ENCODE measurements at regions not wholly inside any gene's neighbourhood (a gene's known extent, or its start where the extent isn't known, plus 50 kb on each side); places are given as distances from the start of the nearest gene placed in this dataset.

- TF ChIP-seq GATA2 (IDR thresholded peaks at IDR 0.05; ENCODE audit: low read depth, low read length) (no peak), GATA3 (IDR thresholded peaks at IDR 0.05; ENCODE audit: low read depth, low read length) (no peak)
Measured at GRCh38 chr5:28512648-28513047, 1474.3 kb upstream of the CDH9 start.
